GM12878 (cell line): ENCODE measurements at regions not wholly inside any gene's neighbourhood (a gene's known extent, or its start where the extent isn't known, plus 50 kb on each side); places are given as distances from the start of the nearest gene placed in this dataset.
A peak's percentile ranks its signal among the peaks of the same experiment; 100 is the strongest.

ENCODE experiments used
- ATF3 ChIP-seq: IDR thresholded peaks from 2 replicates; pipeline ENCODE4 v1.6.1; 2011; ENCODE audit warnings: low read depth, mild to moderate bottlenecking, low read length, moderate library complexity, borderline replicate concordance; ENCODE audit errors: extremely low read depth
- BACH1 ChIP-seq: fragments of 450-650 bp; IDR thresholded peaks from 2 replicates; pipeline ENCODE4 v1.6.1; 2017; ENCODE audit warnings: mild to moderate bottlenecking, borderline replicate concordance
- CEBPB ChIP-seq, 2 experiments: fragments of 150-350 bp in 1 of 2; IDR thresholded peaks; 2 replicates each; pipeline ENCODE4 v1.6.1; 2012 to 2014; ENCODE audit warnings: low read depth in 2 of 2, low read length in 2 of 2, borderline replicate concordance in 1 of 2, inconsistent platforms in 1 of 2
- PAX8 ChIP-seq: fragments of 450-650 bp; IDR thresholded peaks from 2 replicates; pipeline ENCODE4 v1.6.1; 2017; ENCODE audit warnings: mild to moderate bottlenecking, moderate library complexity
- RAD21 ChIP-seq: IDR thresholded peaks from 2 replicates; pipeline ENCODE4 v1.6.1; 2011; ENCODE audit warnings: mild to moderate bottlenecking, low read depth, low read length, moderate library complexity; ENCODE audit not compliant: insufficient read depth
- SUZ12 ChIP-seq: fragments of 200-600 bp; sonication (generic); IDR thresholded peaks from one replicate; pipeline ENCODE4 v1.6.1; 2018; ENCODE audit warnings: antibody characterized with exemption, mild to moderate bottlenecking; ENCODE audit not compliant: unreplicated experiment
- ZBED1 ChIP-seq: IDR thresholded peaks from 2 replicates; pipeline ENCODE4 v1.6.1; 2016; ENCODE audit warnings: borderline replicate concordance
- ZBTB4 ChIP-seq: fragments of 450-650 bp; formaldehyde crosslinking; IDR thresholded peaks from 2 replicates; pipeline ENCODE4 v1.4.0; 2022; ENCODE audit warnings: mild to moderate bottlenecking, moderate library complexity
- ZNF217 ChIP-seq: fragments of 450-650 bp; IDR thresholded peaks from 2 replicates; pipeline ENCODE4 v1.6.1; 2017; ENCODE audit warnings: antibody characterized with exemption, mild to moderate bottlenecking
- ZNF384 ChIP-seq: IDR thresholded peaks from 2 replicates; pipeline ENCODE4 v1.6.1; 2012; ENCODE audit warnings: low read depth, mild to moderate bottlenecking, low read length, improper control_type of control experiment, borderline replicate concordance
- TF ChIP-seq, protein P1 (sequence below): fragments of 450-650 bp; IDR thresholded peaks from 2 replicates; pipeline ENCODE4 v1.6.1; 2017; ENCODE audit warnings: antibody characterized with exemption, mild to moderate bottlenecking, moderate library complexity
- TF ChIP-seq, protein P2 (sequence below): fragments of 450-650 bp; IDR thresholded peaks from 2 replicates; pipeline ENCODE4 v1.6.1; 2016; ENCODE audit warnings: mild to moderate bottlenecking
- TF ChIP-seq, protein P3 (sequence below): fragments of 450-650 bp; IDR thresholded peaks from 2 replicates; pipeline ENCODE4 v1.6.1; 2016; ENCODE audit warnings: mild to moderate bottlenecking
- TF ChIP-seq, protein P4 (sequence below): fragments of 450-650 bp; IDR thresholded peaks from 2 replicates; pipeline ENCODE4 v1.6.1; 2016; ENCODE audit warnings: mild to moderate bottlenecking, moderate library complexity, borderline replicate concordance

DNA sequence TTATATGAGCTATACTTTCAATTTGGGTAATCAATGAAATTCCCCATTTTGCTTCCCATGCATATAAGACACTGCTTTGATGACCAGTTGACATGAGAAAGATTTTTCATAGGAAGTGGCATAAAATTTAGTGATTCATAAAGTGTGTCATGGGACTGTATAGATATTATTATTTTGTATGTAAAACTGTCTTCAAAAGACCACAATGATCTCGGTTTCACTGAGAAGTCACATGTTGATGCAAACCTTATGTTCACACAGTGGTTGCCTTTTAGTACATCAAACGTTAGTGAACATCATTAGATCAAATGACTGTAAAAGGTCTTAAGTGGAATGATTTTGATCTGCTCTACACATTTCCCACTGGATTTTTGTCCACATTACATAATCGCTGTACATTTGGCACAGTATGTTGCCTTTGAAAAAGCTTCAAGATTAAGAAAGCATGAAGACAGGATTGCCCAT is 349.2 kb upstream of the MEF2C start (continued):
- TF ChIP-seq, protein P1, sequence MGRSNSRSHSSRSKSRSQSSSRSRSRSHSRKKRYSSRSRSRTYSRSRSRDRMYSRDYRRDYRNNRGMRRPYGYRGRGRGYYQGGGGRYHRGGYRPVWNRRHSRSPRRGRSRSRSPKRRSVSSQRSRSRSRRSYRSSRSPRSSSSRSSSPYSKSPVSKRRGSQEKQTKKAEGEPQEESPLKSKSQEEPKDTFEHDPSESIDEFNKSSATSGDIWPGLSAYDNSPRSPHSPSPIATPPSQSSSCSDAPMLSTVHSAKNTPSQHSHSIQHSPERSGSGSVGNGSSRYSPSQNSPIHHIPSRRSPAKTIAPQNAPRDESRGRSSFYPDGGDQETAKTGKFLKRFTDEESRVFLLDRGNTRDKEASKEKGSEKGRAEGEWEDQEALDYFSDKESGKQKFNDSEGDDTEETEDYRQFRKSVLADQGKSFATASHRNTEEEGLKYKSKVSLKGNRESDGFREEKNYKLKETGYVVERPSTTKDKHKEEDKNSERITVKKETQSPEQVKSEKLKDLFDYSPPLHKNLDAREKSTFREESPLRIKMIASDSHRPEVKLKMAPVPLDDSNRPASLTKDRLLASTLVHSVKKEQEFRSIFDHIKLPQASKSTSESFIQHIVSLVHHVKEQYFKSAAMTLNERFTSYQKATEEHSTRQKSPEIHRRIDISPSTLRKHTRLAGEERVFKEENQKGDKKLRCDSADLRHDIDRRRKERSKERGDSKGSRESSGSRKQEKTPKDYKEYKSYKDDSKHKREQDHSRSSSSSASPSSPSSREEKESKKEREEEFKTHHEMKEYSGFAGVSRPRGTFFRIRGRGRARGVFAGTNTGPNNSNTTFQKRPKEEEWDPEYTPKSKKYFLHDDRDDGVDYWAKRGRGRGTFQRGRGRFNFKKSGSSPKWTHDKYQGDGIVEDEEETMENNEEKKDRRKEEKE: no peak
- TF ChIP-seq ZNF384 (peak; percentile 16; the same call in 1 of the 2 replicates), ZBED1 (peak; percentile 90), ZBTB4 (CRISPR knock-in tag) (no peak), SUZ12 (no peak), PAX8 (no peak), CEBPB (IDR thresholded peaks at IDR 0.05; ENCODE audit: borderline replicate concordance in 1 of 2, low read depth in 2 of 2, low read length in 2 of 2) (peak in 1 of 2 experiments; percentile 90; a peak in 1 of 4 replicates), ZNF217 (peak; percentile 64; the same call in 1 of the 2 replicates), ATF3 (no peak), BACH1 (peak; percentile 28; the same call in 1 of the 2 replicates), RAD21 (no peak)
- TF ChIP-seq, protein P2, sequence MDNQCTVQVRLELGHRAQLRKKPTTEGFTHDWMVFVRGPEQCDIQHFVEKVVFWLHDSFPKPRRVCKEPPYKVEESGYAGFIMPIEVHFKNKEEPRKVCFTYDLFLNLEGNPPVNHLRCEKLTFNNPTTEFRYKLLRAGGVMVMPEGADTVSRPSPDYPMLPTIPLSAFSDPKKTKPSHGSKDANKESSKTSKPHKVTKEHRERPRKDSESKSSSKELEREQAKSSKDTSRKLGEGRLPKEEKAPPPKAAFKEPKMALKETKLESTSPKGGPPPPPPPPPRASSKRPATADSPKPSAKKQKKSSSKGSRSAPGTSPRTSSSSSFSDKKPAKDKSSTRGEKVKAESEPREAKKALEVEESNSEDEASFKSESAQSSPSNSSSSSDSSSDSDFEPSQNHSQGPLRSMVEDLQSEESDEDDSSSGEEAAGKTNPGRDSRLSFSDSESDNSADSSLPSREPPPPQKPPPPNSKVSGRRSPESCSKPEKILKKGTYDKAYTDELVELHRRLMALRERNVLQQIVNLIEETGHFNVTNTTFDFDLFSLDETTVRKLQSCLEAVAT: no peak
- TF ChIP-seq, protein P3, sequence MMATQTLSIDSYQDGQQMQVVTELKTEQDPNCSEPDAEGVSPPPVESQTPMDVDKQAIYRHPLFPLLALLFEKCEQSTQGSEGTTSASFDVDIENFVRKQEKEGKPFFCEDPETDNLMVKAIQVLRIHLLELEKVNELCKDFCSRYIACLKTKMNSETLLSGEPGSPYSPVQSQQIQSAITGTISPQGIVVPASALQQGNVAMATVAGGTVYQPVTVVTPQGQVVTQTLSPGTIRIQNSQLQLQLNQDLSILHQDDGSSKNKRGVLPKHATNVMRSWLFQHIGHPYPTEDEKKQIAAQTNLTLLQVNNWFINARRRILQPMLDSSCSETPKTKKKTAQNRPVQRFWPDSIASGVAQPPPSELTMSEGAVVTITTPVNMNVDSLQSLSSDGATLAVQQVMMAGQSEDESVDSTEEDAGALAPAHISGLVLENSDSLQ: peak; percentile 78
- TF ChIP-seq, protein P4, sequence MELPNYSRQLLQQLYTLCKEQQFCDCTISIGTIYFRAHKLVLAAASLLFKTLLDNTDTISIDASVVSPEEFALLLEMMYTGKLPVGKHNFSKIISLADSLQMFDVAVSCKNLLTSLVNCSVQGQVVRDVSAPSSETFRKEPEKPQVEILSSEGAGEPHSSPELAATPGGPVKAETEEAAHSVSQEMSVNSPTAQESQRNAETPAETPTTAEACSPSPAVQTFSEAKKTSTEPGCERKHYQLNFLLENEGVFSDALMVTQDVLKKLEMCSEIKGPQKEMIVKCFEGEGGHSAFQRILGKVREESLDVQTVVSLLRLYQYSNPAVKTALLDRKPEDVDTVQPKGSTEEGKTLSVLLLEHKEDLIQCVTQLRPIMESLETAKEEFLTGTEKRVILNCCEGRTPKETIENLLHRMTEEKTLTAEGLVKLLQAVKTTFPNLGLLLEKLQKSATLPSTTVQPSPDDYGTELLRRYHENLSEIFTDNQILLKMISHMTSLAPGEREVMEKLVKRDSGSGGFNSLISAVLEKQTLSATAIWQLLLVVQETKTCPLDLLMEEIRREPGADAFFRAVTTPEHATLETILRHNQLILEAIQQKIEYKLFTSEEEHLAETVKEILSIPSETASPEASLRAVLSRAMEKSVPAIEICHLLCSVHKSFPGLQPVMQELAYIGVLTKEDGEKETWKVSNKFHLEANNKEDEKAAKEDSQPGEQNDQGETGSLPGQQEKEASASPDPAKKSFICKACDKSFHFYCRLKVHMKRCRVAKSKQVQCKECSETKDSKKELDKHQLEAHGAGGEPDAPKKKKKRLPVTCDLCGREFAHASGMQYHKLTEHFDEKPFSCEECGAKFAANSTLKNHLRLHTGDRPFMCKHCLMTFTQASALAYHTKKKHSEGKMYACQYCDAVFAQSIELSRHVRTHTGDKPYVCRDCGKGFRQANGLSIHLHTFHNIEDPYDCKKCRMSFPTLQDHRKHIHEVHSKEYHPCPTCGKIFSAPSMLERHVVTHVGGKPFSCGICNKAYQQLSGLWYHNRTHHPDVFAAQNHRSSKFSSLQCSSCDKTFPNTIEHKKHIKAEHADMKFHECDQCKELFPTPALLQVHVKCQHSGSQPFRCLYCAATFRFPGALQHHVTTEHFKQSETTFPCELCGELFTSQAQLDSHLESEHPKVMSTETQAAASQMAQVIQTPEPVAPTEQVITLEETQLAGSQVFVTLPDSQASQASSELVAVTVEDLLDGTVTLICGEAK: no peak
